ENCODE measurements at regions not wholly inside any gene's neighbourhood (a gene's known extent, or its start where the extent isn't known, plus 50 kb on each side); places are given as distances from the start of the nearest gene placed in this dataset.

DNA sequence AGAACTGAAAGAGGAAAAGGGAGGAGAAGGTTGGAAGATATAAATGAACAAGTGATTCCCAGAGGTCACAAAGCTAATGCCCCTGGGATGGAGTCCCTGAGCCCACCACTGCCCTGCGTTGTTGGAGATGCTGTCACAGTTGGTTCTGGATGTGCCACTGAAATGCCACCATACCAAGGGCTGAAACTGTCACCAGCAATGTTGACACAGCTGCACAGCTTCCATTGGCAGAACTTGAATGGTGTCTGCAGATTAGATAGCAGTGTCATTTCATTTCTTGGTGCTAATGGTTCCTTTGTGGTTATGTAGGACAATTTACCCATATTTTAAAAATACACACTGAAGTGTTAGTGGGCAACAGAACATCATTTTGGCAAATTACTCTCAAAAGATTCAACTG lies 120.7 kb downstream of the TBXT start:
- H3K36me3 ChIP-seq, result no peaks in the 10 kb centered on the region
- H3K4me3 ChIP-seq, result no peak overlapping the region
- no peaks in the 10 kb centered on the region for H3K9me3 ChIP-seq
- intact Hi-C loops (cut with DNase I), result no loop called here
- no peak for DNase-seq (ENCODE audit: low spot score in 2 of 2)
- no peaks in the 10 kb centered on the region for H3K4me1 ChIP-seq
- no peaks in the 10 kb centered on the region for H3K27me3 ChIP-seq
- TF ChIP-seq CTCF (IDR thresholded peaks at IDR 0.05), result no peak
- no peak overlapping the region for H3K27ac ChIP-seq

DNA sequence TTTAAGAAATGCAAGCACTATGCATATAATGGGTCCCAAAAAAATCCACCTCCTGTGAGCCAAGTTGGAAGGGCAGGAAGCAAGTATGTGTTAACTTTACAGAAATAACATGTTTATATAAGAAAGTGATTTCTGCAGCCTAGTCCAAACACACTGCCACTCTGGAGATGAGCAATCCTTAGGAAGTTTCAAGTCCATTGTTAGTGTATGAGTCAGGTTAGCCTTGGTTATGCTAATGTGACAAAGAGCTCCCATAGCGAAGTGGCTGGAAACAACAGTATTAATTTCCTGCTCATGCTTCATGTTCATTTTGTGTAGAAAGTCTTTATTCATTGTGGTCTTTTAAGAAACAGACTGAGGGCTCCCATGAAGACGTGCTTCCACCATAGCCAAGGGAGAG lies 121.4 kb downstream of the TBXT start:
- intact Hi-C loops (cut with DNase I), result no loop called here
- no peak for DNase-seq (ENCODE audit: low spot score in 2 of 2)
- Histone ChIP-seq H3K9me3 (no peaks in the 10 kb centered on the region), H3K27ac (no peak overlapping the region), H3K36me3 (no peaks in the 10 kb centered on the region), H3K4me3 (no peak overlapping the region), H3K4me1 (no peaks in the 10 kb centered on the region), H3K27me3 (no peaks in the 10 kb centered on the region)
- no peak for TF ChIP-seq CTCF (IDR thresholded peaks at IDR 0.05)

- H3K27ac ChIP-seq, result no peak overlapping the region
Observed at GRCh38 chr6:166045860-166046200, 121.8 kb downstream of the TBXT start.

GRCh38 chr6:166045173-166045859 lies 122.3 kb downstream of the TBXT start:
- no peak for DNase-seq (ENCODE audit: low spot score in 2 of 2)
- intact Hi-C loops (cut with DNase I), result no loop called here
- Histone ChIP-seq H3K27ac (no peak overlapping the region), H3K9me3 (no peaks in the 10 kb centered on the region), H3K4me3 (no peak overlapping the region), H3K4me1 (no peaks in the 10 kb centered on the region), H3K27me3 (no peaks in the 10 kb centered on the region), H3K36me3 (no peaks in the 10 kb centered on the region)
- no peak for TF ChIP-seq CTCF (IDR thresholded peaks at IDR 0.05)

More at GRCh38 chr6:166045860-166046200, 121.8 kb downstream of the TBXT start:
- no peaks in the 10 kb centered on the region for H3K4me1 ChIP-seq
- H3K27me3 ChIP-seq, result no peaks in the 10 kb centered on the region
- no peak for TF ChIP-seq CTCF (IDR thresholded peaks at IDR 0.05)
- H3K4me3 ChIP-seq, result no peak overlapping the region
- no peak for DNase-seq (ENCODE audit: low spot score in 2 of 2)
- intact Hi-C loops (cut with DNase I), result no loop called here
- no peaks in the 10 kb centered on the region for H3K36me3 ChIP-seq
- H3K9me3 ChIP-seq, result no peaks in the 10 kb centered on the region

- Histone ChIP-seq H3K9me3 (no peaks in the 10 kb centered on the region), H3K4me1 (no peaks in the 10 kb centered on the region), H3K36me3 (no peaks in the 10 kb centered on the region), H3K27me3 (no peaks in the 10 kb centered on the region), H3K27ac (no peak overlapping the region), H3K4me3 (no peak overlapping the region)
- intact Hi-C loops (cut with DNase I), result no loop called here
- DNase-seq (ENCODE audit: low spot score in 2 of 2), result no peak
- no peak for TF ChIP-seq CTCF (IDR thresholded peaks at IDR 0.05)
Observed at GRCh38 chr6:166041277-166041676, 126.4 kb downstream of the TBXT start.

DNA sequence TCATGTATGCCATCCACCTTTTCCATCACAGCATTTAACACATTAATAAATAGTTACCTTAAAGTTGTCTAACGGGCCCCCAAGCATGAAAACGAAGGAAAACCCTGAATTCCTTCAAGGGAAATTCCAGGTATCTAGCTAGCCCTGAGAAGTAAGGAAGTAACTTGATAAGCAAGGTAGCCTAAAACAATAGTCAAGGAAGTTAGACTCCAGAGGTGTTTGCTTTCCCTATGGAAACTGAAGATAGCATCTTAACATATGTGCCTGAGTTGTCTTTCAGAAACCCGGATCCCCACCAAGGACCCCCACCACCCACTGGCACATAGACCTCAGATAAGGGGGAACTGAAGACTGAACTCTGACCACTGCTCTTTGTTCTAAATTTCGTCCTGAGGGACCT lies 127.4 kb downstream of the TBXT start:
- intact Hi-C loops (cut with DNase I), result no loop called here
- Histone ChIP-seq H3K27ac (no peak overlapping the region), H3K27me3 (no peaks in the 10 kb centered on the region), H3K4me1 (no peaks in the 10 kb centered on the region), H3K36me3 (no peaks in the 10 kb centered on the region), H3K4me3 (no peak overlapping the region), H3K9me3 (no peaks in the 10 kb centered on the region)
- TF ChIP-seq CTCF (IDR thresholded peaks at IDR 0.05), result no peak
- no peak for DNase-seq (ENCODE audit: low spot score in 2 of 2)

Data from ascending aorta (tissue), 2 donors.